NB4 (cell line): ENCODE measurements at regions not wholly inside any gene's neighbourhood (a gene's known extent, or its start where the extent isn't known, plus 50 kb on each side); places are given as distances from the start of the nearest gene placed in this dataset.

ENCODE experiments used
- DNase-seq: peaks from one replicate; pipeline ENCODE4 v3.0.0; 2010; ENCODE audit warnings: low read depth
- H3K4me3 ChIP-seq: one replicate; pipeline ENCODE4 v1.5.1; 2011; ENCODE audit warnings: mild to moderate bottlenecking, low read depth, low read length, moderate library complexity
- CTCF ChIP-seq: IDR thresholded peaks from one replicate; pipeline ENCODE4 v1.5.1; 2012; ENCODE audit warnings: low read depth, low read length
- MAX ChIP-seq: IDR thresholded peaks from 2 replicates; pipeline ENCODE4 v1.6.1; 2011; ENCODE audit warnings: low read depth, low read length
- MYC ChIP-seq: IDR thresholded peaks from 2 replicates; pipeline ENCODE4 v1.6.1; 2011; ENCODE audit warnings: low read depth, low read length
- POLR2A ChIP-seq: IDR thresholded peaks from 2 replicates; pipeline ENCODE4 v1.6.1; 2011; ENCODE audit warnings: mild to moderate bottlenecking; ENCODE audit not compliant: insufficient read length; ENCODE audit errors: extremely low read depth

- no peak for DNase-seq
- TF ChIP-seq CTCF: no peak
- no peak for TF ChIP-seq POLR2A
- no peak for TF ChIP-seq MYC
- no peak overlapping the region for H3K4me3 ChIP-seq
These were observed 452.1 kb downstream of the TUSC1 start for GRCh38 chr9:25225938-25226760.

- DNase-seq: no peak
- TF ChIP-seq MYC (no peak), CTCF (no peak), MAX (no peak), POLR2A (no peak)
- H3K4me3 ChIP-seq: no peak overlapping the region
These were observed 453.2 kb downstream of the TUSC1 start for GRCh38 chr9:25224996-25225395.

GRCh38 chr9:25224309-25224708 lies 453.9 kb downstream of the TUSC1 start:
- no peak overlapping the region for H3K4me3 ChIP-seq
- no peak for DNase-seq
- TF ChIP-seq POLR2A: no peak
- no peak for TF ChIP-seq MAX
- TF ChIP-seq MYC: no peak
- no peak for TF ChIP-seq CTCF

GRCh38 chr9:25212361-25212760 lies 465.9 kb downstream of the TUSC1 start:
- H3K4me3 ChIP-seq: no peak overlapping the region
- TF ChIP-seq CTCF (no peak), MYC (no peak), MAX (no peak), POLR2A (no peak)
- no peak for DNase-seq

GRCh38 chr9:25207402-25208195 lies 470.6 kb downstream of the TUSC1 start:
- no peak for TF ChIP-seq POLR2A
- DNase-seq: no peak
- H3K4me3 ChIP-seq: no peak overlapping the region

GRCh38 chr9:25206027-25206426 lies 472.2 kb downstream of the TUSC1 start:
- H3K4me3 ChIP-seq: no peak overlapping the region

More at GRCh38 chr9:25206027-25206426, 472.2 kb downstream of the TUSC1 start:
- no peak for TF ChIP-seq MAX
- TF ChIP-seq POLR2A: no peak
- no peak for TF ChIP-seq CTCF
- TF ChIP-seq MYC: no peak
- DNase-seq: no peak
